HepG2 (cell line): ENCODE measurements at regions not wholly inside any gene's neighbourhood (a gene's known extent, or its start where the extent isn't known, plus 50 kb on each side); places are given as distances from the start of the nearest gene placed in this dataset.

ENCODE experiments used
- ATAC-seq: fragments of 200-7000 bp; cut with Tn5 transposase; 3 replicates; pipeline ENCODE4 v1.9.1; 2020; ENCODE audit warnings: mild to moderate bottlenecking, moderate library complexity
- BruUV-seq: library from RNA; stranded (reverse); fragments of 400-500 nt; replicated peaks from 2 replicates; lab custom pipeline; 2021; lab: Mats Ljungman, UMichigan
- CTCF ChIA-PET: fragments of 300-600 bp; formaldehyde crosslinking; extraction: SDS; loops from one replicate; lab custom pipeline; 2021; ENCODE audit warnings: low total read pairs, inconsistent platforms, low intra/inter-chr PET ratio; lab: Yijun Ruan, JAX
- POLR2A ChIA-PET: fragments of 350-600 bp; sonication (Branson Sonifier 250); formaldehyde crosslinking; loops from one replicate; lab custom pipeline; 2020; ENCODE audit warnings: antibody characterized with exemption, inconsistent platforms; lab: Yijun Ruan, JAX
- DNase-seq: peaks from one replicate; pipeline ENCODE4 v3.0.0-alpha.2; 2015; ENCODE audit warnings: low spot score
- FAIRE-seq: peaks from 3 replicates; lab custom pipeline; 2011; peaks lifted over from hg19 to GRCh38; lab: Jason Lieb, UNC
- H2AFZ ChIP-seq: one replicate; pipeline ENCODE4 v1.6.1; 2011; ENCODE audit warnings: low read length, inconsistent platforms
- H3K27ac ChIP-seq: fragments of 300-600 bp; 3 replicates; pipeline ENCODE4 v1.8.0; 2011; ENCODE audit warnings: mixed run types, mild to moderate bottlenecking, mixed read lengths, low read length, inconsistent platforms; ENCODE audit not compliant: insufficient read depth; ENCODE audit errors: extremely low read length
- H3K27me3 ChIP-seq, 2 experiments: fragments of 200-600 bp in 1 of 2; 2 replicates in 1 of 2; 3 replicates in 1 of 2; pipeline versions ENCODE4 v1.6.0 to v1.8.0; 2011; ENCODE audit warnings: low read length in 2 of 2, mild to moderate bottlenecking in 2 of 2, moderate library complexity in 2 of 2, inconsistent platforms in 1 of 2; ENCODE audit not compliant: insufficient read depth in 2 of 2, control insufficient read depth in 1 of 2
- H3K36me3 ChIP-seq, 2 experiments: fragments of 200-600 bp in 1 of 2; replicated peaks in 1 of 2; 2 replicates in 1 of 2; 3 replicates in 1 of 2; pipeline versions ENCODE4 v1.5.1 to v1.8.0; 2011; ENCODE audit warnings: low read length in 2 of 2, inconsistent platforms in 1 of 2; ENCODE audit not compliant: insufficient read depth in 2 of 2, control insufficient read depth in 1 of 2
- H3K4me1 ChIP-seq: 2 replicates; pipeline ENCODE4 v1.5.1; 2012; ENCODE audit warnings: low read length, inconsistent platforms; ENCODE audit not compliant: insufficient read depth
- H3K4me2 ChIP-seq: 2 replicates; pipeline ENCODE4 v1.6.0; 2011; ENCODE audit warnings: low read depth, low read length, inconsistent platforms
- H3K4me3 ChIP-seq, 3 experiments: fragments of 200-600 bp in 1 of 3; sonication (generic), shearing (Covaris generic) in 1 of 3; replicated peaks in 1 of 3; 2 replicates each; pipeline ENCODE4 v1.5.1; 2011 to 2016; ENCODE audit warnings: low read length in 3 of 3, inconsistent platforms in 2 of 3, low read depth in 2 of 3, mild to moderate bottlenecking in 2 of 3, control low read depth in 1 of 3, mixed read lengths in 1 of 3; ENCODE audit not compliant: insufficient read depth in 1 of 3
- H3K79me2 ChIP-seq: one replicate; pipeline ENCODE4 v1.6.1; 2011; ENCODE audit warnings: low read length, inconsistent platforms; ENCODE audit not compliant: insufficient read depth
- H3K9ac ChIP-seq: 2 replicates; pipeline ENCODE4 v1.6.0; 2011; ENCODE audit warnings: mild to moderate bottlenecking, low read depth, low read length, inconsistent platforms; ENCODE audit not compliant: insufficient read depth
- H3K9me3 ChIP-seq: 2 replicates; pipeline ENCODE4 v1.5.1; 2012; ENCODE audit warnings: mild to moderate bottlenecking, low read length
- H4K20me1 ChIP-seq: 2 replicates; pipeline ENCODE4 v1.6.0; 2011; ENCODE audit warnings: inconsistent platforms, mild to moderate bottlenecking, low read length, moderate library complexity; ENCODE audit not compliant: insufficient read depth
- MEF2D ChIP-seq: sonication (generic); formaldehyde crosslinking; IDR thresholded peaks from 2 replicates; pipeline ENCODE4 v1.5.1; 2020; ENCODE audit warnings: mild to moderate bottlenecking, missing genetic modification reagents
- NCOA5 ChIP-seq: sonication (generic); formaldehyde crosslinking; IDR thresholded peaks from 2 replicates; pipeline ENCODE4 v1.4.0; 2020; ENCODE audit warnings: missing genetic modification reagents
- NFAT5 ChIP-seq: sonication (generic); formaldehyde crosslinking; IDR thresholded peaks from 2 replicates; pipeline ENCODE4 v1.4.0; 2020; ENCODE audit warnings: missing genetic modification reagents
- PLSCR1 ChIP-seq: sonication (generic); formaldehyde crosslinking; IDR thresholded peaks from 2 replicates; pipeline ENCODE4 v1.5.0; 2020; ENCODE audit warnings: missing genetic modification reagents, mild to moderate bottlenecking, borderline replicate concordance
- SIN3A ChIP-seq: IDR thresholded peaks from 2 replicates; pipeline ENCODE4 v1.6.1; 2011; ENCODE audit warnings: low read depth, mild to moderate bottlenecking, control low read depth, low read length, borderline replicate concordance
- ZNF331 ChIP-seq: sonication (generic); formaldehyde crosslinking; IDR thresholded peaks from 2 replicates; pipeline ENCODE4 v1.4.0; 2020; ENCODE audit warnings: missing genetic modification reagents
- ZNF773 ChIP-seq: sonication (generic); formaldehyde crosslinking; IDR thresholded peaks from 2 replicates; pipeline ENCODE4 v1.4.0; 2020; ENCODE audit warnings: missing genetic modification reagents, borderline replicate concordance
- WGBS: methylation state at CpG from one replicate; pipeline ENCODE4 v1.1.6; 2017; ENCODE audit warnings: low lambda C conversion rate; 5-methylcytosine and 5-hydroxymethylcytosine counted together
- in situ Hi-C: cut with HindIII; loops from 2 replicates; pipeline ENCODE4 v1.10.0; 2017; ENCODE audit warnings: low pct_unique_long_range_greater_than_20kb; ENCODE audit not compliant: extremely low pct_ligation_motif_present
- intact Hi-C: fragments of 100-400 bp; cut with micrococcal nuclease; formaldehyde crosslinking; loops from one replicate; pipeline ENCODE4 v1.10.0; 2022; ENCODE audit not compliant: unreplicated experiment
- TF ChIP-seq, protein P1 (sequence below): sonication (generic); formaldehyde crosslinking; IDR thresholded peaks from 2 replicates; pipeline ENCODE4 v1.5.0; 2020; ENCODE audit warnings: missing genetic modification reagents
- TF ChIP-seq, protein P2 (sequence below): fragments of 450-650 bp; IDR thresholded peaks from 2 replicates; pipeline ENCODE4 v1.6.1; 2017; ENCODE audit warnings: mild to moderate bottlenecking
- TF ChIP-seq, protein P3 (sequence below): sonication (generic); formaldehyde crosslinking; IDR thresholded peaks from 2 replicates; pipeline ENCODE4 v1.5.1; 2020; ENCODE audit warnings: missing genetic modification reagents, mild to moderate bottlenecking, borderline replicate concordance

DNA sequence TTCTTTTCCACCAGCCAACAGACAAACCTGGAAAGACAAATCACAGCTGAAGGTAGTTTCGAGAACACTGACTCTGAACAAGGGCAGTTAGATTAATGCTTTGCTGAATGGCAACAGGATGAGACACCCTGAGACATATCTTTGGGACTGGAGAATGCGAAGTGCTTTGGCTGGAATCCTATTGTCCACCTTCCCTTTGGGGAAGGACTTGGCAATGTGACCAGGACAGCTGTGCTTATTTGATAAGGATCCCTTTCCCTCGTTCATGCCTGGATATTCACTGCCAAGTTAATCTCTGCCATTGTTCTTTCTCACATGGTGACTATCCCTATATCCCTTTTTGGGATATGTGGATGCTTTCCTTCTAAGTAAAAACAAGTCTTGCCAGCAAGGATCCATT, 537.1 kb upstream of the SEL1L start:
- ChIA-PET CTCF (no interaction called here), POLR2A (no interaction called here)
- no peaks in the 10 kb centered on the region for H4K20me1 ChIP-seq
- no peak for ATAC-seq
- no peak for DNase-seq
- peaks cover 82% of the 10 kb centered on the region for H3K9me3 ChIP-seq
- H3K36me3 ChIP-seq: no peaks in the 10 kb centered on the region
- H2AFZ ChIP-seq: no peak overlapping the region
- H3K9ac ChIP-seq: no peak overlapping the region
- 0% methylated on average over 3 of the region's 3 CpGs for WGBS
- no peaks in the 10 kb centered on the region for H3K79me2 ChIP-seq
- intact Hi-C loops (no loop called here), in situ Hi-C loops (no loop called here)
- H3K4me2 ChIP-seq: no peak overlapping the region
- no peak overlapping the region for H3K27ac ChIP-seq
- TF ChIP-seq PLSCR1 (CRISPR knock-in tag): no peak
- no peak for TF ChIP-seq ZNF773
- TF ChIP-seq MEF2D (CRISPR knock-in tag): no peak
- no peak for TF ChIP-seq NFAT5 (CRISPR knock-in tag)
- TF ChIP-seq, protein P1, sequence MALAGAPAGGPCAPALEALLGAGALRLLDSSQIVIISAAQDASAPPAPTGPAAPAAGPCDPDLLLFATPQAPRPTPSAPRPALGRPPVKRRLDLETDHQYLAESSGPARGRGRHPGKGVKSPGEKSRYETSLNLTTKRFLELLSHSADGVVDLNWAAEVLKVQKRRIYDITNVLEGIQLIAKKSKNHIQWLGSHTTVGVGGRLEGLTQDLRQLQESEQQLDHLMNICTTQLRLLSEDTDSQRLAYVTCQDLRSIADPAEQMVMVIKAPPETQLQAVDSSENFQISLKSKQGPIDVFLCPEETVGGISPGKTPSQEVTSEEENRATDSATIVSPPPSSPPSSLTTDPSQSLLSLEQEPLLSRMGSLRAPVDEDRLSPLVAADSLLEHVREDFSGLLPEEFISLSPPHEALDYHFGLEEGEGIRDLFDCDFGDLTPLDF (CRISPR knock-in tag): no peak
- TF ChIP-seq ZNF331 (CRISPR knock-in tag): no peak
- TF ChIP-seq NCOA5 (CRISPR knock-in tag): no peak
- TF ChIP-seq, protein P2, sequence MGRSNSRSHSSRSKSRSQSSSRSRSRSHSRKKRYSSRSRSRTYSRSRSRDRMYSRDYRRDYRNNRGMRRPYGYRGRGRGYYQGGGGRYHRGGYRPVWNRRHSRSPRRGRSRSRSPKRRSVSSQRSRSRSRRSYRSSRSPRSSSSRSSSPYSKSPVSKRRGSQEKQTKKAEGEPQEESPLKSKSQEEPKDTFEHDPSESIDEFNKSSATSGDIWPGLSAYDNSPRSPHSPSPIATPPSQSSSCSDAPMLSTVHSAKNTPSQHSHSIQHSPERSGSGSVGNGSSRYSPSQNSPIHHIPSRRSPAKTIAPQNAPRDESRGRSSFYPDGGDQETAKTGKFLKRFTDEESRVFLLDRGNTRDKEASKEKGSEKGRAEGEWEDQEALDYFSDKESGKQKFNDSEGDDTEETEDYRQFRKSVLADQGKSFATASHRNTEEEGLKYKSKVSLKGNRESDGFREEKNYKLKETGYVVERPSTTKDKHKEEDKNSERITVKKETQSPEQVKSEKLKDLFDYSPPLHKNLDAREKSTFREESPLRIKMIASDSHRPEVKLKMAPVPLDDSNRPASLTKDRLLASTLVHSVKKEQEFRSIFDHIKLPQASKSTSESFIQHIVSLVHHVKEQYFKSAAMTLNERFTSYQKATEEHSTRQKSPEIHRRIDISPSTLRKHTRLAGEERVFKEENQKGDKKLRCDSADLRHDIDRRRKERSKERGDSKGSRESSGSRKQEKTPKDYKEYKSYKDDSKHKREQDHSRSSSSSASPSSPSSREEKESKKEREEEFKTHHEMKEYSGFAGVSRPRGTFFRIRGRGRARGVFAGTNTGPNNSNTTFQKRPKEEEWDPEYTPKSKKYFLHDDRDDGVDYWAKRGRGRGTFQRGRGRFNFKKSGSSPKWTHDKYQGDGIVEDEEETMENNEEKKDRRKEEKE: no peak
- no peak for TF ChIP-seq SIN3A
- TF ChIP-seq, protein P3, sequence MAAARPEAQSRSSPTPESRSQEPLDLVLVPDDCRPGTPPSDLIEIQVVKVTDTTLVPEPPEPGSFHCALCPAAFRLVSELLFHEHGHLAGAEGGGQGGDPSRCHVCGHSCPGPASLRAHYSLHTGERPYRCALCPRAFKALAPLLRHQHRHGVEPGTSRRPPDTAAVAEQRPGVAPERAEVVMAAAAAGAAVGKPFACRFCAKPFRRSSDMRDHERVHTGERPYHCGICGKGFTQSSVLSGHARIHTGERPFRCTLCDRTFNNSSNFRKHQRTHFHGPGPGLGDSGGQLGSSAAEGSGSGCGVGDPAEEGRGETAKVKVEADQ: no peak
- H3K27me3 ChIP-seq: no peaks in the 10 kb centered on the region; a peak in 1 of 5 replicates
- H3K4me1 ChIP-seq: no peaks in the 10 kb centered on the region
- FAIRE-seq: no peak
- BruUV-seq: no TSS peak
- no peak overlapping the region for H3K4me3 ChIP-seq
